GM18868 (cell line): ENCODE measurements at regions not wholly inside any gene's neighbourhood (a gene's known extent, or its start where the extent isn't known, plus 50 kb on each side); places are given as distances from the start of the nearest gene placed in this dataset.
"Not testable (repeated sequence)": the region's sequence is repeated elsewhere in the genome, so short reads cannot be mapped to it uniquely, and the experiment has no call there.

Experiments
- ATAC-seq: cut with Tn5 transposase; IDR thresholded peaks from one replicate; pipeline ENCODE4 v1.9.1; 2021; ENCODE audit warnings: mild to moderate bottlenecking, moderate library complexity; ENCODE audit not compliant: unreplicated experiment

GRCh38 chr4:126386512-126386911 is 1071.8 kb downstream of the FAT4 start:
- no peak for ATAC-seq

DNA sequence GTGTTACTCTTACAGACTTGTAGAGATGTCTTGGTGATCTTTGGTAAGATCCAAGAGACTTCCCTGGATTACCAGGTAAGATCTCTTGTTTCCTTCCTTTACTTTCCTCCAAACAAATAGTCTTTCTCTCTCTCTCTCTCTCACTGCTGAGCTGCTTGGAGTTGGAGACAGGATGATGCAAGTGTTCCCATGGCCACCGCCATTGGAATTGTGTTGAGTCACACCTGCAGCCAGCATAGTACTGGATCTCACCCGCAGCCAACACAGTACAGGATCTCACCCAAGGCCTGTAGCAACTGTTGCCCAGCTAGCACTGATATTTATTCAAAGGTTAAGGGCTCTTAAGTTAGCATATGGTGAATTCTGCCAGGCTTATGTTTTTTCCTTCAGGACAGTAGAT is 1080.9 kb downstream of the FAT4 start:
- no peak for ATAC-seq

DNA sequence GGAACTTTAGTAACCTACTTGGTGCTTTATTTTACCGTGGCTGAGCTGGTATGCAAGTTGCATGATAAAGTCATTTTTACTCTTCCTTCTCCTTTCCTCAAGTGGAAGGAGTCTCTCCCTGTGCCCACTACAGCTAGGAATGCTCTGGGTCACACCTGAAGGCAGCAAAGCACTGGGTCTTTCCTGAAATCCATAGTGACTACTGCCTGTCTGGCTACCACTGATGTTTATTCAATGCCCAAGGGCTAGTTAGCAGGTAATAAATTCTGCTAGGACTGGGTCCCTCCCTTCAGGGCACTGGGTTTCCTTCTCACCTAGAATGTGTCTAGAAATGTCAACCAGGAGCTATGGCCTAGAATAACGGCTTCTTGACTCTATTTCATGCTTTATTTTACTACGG is 1081.4 kb downstream of the FAT4 start:
- ATAC-seq: no peak

- ATAC-seq: no peak
These were observed 1081.9 kb downstream of the FAT4 start for GRCh38 chr4:126396703-126397102.

- ATAC-seq: no peak
These were observed 1089.8 kb downstream of the FAT4 start for GRCh38 chr4:126404549-126404948.

DNA sequence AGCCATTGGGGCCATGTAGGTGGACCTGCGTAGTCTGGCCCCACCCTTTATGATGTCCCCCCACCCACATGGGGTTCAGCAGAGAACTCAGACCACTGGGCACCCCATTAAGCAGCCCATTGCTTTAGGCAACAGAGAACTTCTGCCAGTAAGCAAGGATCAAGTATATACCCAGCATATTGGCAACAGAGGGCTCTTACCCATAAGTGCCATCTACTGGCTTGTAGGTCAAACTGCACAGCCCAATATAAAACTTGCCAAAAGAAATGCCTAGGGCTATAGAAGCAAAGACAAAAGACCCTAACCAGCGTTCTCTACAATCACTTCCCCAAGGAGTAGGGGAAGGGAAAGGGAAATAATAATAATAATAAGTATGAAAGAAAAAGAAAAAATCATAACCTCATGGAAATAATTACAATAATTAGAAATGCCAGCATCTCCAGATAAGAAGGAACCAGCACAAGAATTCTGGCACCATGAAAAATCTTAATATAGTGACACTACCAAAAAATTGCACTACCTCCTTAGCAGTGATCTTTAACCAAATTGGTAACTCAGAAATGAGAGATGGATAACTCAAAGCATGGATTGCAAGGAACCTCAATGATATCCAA is 1090.7 kb downstream of the FAT4 start:
- peak; percentile 89 for ATAC-seq

- no peak for ATAC-seq
These were observed 1095.0 kb downstream of the FAT4 start for GRCh38 chr4:126409746-126410145.

DNA sequence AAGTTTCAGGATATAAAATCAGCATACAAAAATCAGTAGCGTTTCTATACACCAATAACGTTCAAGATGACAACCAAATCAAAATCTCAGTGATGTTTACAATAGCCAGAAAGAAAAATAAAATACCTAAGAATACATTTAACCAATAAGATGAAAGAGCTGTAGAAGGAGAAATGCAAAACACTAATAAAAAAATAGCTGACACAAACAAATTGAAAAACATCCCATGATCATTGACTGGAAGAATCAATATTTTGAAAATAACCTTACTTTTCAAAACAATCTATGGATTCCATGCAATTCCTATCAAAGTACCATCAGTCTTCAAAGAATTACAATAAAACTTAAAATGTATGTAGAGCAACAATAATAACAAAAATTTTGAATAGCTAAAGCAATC is 1096.3 kb downstream of the FAT4 start:
- no peak for ATAC-seq

DNA sequence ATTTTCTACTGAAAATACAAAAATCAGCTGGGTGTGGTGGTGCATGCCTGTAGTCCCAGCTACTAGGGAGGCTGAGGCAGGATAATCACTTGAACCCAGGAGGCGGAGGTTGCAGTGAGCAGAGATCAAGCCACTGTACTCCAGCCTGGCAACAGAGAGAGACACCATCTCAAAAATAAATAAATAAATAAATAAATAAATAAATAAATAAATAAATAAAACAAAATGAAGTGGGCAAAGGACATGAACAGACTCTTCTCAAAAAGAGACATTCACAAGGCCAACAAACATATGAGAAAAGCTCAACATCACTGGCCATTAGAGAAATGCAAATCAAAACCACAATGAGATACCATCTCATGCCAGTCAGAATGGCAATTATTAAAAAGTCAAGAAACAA is 1097.6 kb downstream of the FAT4 start:
- not testable (repeated sequence) for ATAC-seq

DNA sequence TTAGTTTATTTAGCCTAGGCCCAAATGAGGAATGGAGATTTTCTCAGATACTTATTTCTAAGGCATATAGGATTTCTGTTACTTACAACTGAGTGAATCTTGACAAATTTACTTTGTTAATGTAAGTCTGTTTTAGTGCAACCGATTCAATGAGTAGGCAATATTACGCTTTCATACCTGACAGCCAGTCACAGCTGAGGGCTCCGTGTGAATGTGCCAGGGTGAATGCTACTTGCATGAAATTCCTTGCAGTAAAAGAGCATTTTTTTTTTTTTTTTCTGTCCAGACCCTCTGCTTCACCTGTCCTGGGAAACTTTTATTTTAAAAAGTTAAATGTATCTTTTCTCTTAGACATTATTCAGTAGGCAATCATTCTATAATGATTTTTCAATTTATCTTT is 1100.0 kb downstream of the FAT4 start:
- no peak for ATAC-seq

DNA sequence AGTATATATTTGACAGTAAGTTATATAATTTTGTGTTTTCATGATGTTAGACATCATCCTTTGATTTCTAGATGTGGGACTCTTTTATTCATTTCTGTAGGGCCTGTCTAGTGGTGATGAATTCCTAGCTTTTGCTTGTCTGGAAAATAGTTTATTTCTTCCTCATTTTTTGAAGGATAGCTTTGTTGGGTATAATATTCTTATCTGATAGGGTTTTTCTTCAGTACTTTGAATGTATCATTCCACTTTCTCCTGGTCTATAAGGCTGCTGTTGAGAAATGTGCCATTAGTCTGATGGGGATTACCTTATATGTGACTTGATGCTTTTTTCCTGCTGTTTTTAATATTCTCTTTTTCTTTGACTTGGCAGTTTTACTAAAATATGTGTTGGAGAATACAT is 1104.5 kb downstream of the FAT4 start:
- ATAC-seq: no peak

DNA sequence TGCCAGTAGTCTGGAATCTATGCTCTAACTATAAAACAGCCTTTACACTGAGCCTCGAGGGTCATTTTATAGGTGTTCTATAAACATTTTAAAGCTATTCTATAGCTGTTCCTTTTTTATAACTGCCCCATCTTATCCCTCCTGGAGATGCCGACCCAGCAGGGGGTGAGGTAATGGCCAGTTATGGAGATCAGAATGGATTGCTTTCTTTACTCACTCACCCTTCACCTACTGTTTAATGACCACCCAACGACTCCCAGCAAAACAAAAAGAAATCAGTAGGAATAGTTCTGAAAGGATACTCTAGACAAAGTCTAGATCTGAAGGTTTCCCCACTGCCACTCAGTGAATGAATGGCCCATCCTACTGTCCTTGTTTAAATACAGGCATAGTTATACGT is 1113.1 kb downstream of the FAT4 start:
- no peak for ATAC-seq

DNA sequence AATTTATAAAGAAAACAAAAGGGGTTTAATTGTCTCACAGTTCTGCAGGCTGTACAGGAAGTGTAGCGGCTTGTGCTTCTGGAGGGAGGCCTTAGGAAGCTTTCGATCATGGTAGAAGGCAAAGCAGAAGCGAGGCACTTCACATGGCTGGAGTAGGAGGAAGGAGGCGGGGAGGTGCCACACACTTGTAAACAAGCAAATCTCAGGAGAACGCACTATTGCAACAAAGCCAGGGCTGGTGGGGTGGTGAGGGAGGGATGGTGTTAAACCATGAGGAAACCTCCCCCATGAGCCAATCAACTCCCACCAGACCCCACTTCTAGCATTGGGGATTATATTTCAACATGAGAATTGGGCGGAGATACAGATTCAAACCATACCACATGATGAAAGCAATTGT is 1116.3 kb downstream of the FAT4 start:
- ATAC-seq: no peak

GRCh38 chr4:126435491-126435890 is 1120.7 kb downstream of the FAT4 start:
- no peak for ATAC-seq

- ATAC-seq: no peak
These were observed 1125.5 kb downstream of the FAT4 start for GRCh38 chr4:126440297-126440696.

GRCh38 chr4:126441173-126442035 is 1126.6 kb downstream of the FAT4 start:
- ATAC-seq: no peak

DNA sequence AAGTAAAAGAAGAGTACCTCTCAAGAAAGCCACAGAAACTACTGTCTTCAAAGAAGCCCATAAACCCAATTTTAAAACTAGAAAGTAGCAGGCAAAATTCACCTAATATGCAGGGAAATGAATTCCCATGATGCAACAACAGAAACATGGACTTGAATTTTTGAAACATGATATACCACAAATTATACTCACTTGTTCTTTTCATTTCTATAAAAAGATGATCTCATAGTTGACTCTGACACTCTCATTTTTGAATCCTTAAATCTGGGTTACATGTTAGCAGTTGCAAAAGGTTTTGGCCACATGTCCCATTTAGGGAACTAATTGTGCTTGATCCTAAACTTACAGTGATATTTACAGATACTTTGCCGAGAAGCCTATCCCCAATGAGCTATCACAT is 1130.8 kb downstream of the FAT4 start:
- ATAC-seq: no peak

GRCh38 chr4:126446917-126447316 is 1132.2 kb downstream of the FAT4 start:
- no peak for ATAC-seq

DNA sequence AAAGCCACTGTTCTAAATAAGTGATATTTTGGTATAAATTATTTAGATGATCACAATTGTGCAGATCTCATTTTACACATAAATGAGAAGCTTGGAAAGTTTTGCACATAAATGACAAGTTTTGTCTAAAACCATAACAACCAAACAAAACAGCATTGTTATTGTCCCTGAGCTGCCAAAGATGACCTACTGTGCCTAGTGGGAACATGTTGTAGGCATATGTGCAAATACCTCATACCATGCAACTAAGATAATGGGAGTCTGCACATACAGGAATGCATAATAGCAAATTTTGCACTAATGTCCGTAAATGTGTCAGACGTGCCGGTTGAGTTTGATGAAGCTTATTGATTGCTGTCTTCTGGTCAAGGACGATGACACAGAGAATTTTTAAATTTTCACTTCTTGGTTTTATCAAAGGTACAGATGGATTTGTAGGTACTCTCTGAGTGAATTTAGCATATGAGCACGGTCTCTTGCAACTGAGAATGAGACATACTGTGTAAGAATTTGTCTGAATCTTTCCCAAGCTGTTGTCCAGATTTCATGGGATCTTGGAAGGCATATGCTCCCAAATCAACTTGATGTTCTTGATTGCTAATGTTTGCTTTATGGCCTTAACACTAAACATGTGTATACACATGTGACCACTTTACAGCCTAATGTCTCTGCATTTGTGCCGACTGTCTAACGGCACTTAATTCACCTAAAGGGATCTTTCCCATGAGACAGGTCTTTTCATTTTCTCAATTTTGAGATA is 1133.5 kb downstream of the FAT4 start:
- no peak for ATAC-seq

DNA sequence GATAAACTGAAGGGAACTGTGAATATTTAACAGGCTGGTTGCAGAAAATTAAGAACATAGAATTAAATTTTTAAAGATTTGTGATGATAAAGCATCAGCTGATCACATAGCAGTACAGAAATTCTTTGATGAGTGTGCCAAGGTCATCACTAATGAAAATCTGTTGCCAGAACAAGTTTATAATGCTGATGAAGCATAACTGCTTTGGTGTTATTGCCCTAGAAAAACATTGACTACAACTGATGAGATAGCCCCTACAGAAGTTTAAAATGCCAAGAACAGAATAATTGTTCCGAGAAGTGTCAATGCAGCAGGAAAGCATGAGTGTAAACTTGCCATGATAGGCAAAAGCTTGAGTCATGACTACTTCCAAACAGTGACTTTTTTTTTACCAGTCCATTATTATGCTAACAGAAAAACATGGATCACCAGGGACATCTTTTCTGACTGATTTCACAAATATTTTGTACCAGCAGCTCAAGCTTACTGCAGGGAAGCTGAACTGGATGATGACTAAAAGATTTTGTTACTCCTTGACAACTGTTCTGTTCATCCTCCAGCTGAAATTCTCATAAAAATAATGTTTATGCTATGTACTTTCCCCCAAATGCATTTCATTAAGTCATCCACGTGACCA is 1136.6 kb downstream of the FAT4 start:
- no peak for ATAC-seq

- ATAC-seq: no peak
These were observed 1141.1 kb downstream of the FAT4 start for GRCh38 chr4:126455865-126456264.
